CD14-positive monocyte (primary cell): ENCODE measurements at regions not wholly inside any gene's neighbourhood (a gene's known extent, or its start where the extent isn't known, plus 50 kb on each side); places are given as distances from the start of the nearest gene placed in this dataset.

Source experiments
- DNase-seq, 3 donors: peaks; one replicate each; pipeline ENCODE4 v3.0.0-alpha.2; 2011 to 2022
- H2AFZ ChIP-seq: 2 replicates; pipeline ENCODE4 v1.6.0; 2012; ENCODE audit warnings: mild to moderate bottlenecking, low read depth, low read length, inconsistent platforms; ENCODE audit not compliant: insufficient read depth, poor library complexity, severe bottlenecking
- H3K27ac ChIP-seq, 2 donors: 1 replicate in 1 of 2; 2 replicates in 1 of 2; pipeline ENCODE4 v1.5.1; 2012 to 2013; ENCODE audit warnings: low read length in 2 of 2, control low read depth in 1 of 2, inconsistent platforms in 1 of 2, low read depth in 1 of 2, mild to moderate bottlenecking in 1 of 2
- H3K27me3 ChIP-seq, 2 donors: one replicate each; pipeline versions ENCODE4 v1.6.0 to v1.6.1; 2011 to 2013; ENCODE audit warnings: low read length in 2 of 2; ENCODE audit not compliant: control insufficient read depth in 2 of 2, insufficient read depth in 2 of 2
- H3K36me3 ChIP-seq, 2 donors: replicated peaks in 1 of 2; 1 replicate in 1 of 2; 2 replicates in 1 of 2; pipeline versions ENCODE4 v1.5.1 to v1.6.1; 2012 to 2013; ENCODE audit warnings: low read length in 2 of 2, control low read depth in 1 of 2, inconsistent platforms in 1 of 2, mild to moderate bottlenecking in 1 of 2; ENCODE audit not compliant: insufficient read depth in 2 of 2, control insufficient read depth in 1 of 2
- H3K4me1 ChIP-seq, 2 donors: 1 replicate in 1 of 2; 2 replicates in 1 of 2; pipeline versions ENCODE4 v1.5.1 to v1.6.1; 2012 to 2013; ENCODE audit warnings: low read length in 2 of 2, control low read depth in 1 of 2, inconsistent platforms in 1 of 2, mild to moderate bottlenecking in 1 of 2, moderate library complexity in 1 of 2; ENCODE audit not compliant: insufficient read depth in 2 of 2, control insufficient read depth in 1 of 2
- H3K4me2 ChIP-seq: replicated peaks from 2 replicates; pipeline ENCODE3; 2012; ENCODE audit warnings: low read length, moderate library complexity, mild to moderate bottlenecking; ENCODE audit not compliant: poor library complexity, severe bottlenecking; ENCODE audit errors: extremely low read depth
- H3K4me3 ChIP-seq, 3 experiments: fragments of 200-600 bp in 1 of 3; sonication (generic) in 1 of 3; replicated peaks in 1 of 3; 1 replicate in 2 of 3; 2 replicates in 1 of 3; pipeline ENCODE4 v1.5.1; 2011 to 2013; ENCODE audit warnings: low read length in 3 of 3, mild to moderate bottlenecking in 3 of 3, control low read depth in 2 of 3, low read depth in 2 of 3, inconsistent platforms in 1 of 3, moderate library complexity in 1 of 3
- H3K79me2 ChIP-seq: 2 replicates; pipeline ENCODE4 v1.6.0; 2012; ENCODE audit warnings: mild to moderate bottlenecking, control low read depth, inconsistent platforms, low read length, moderate library complexity; ENCODE audit not compliant: insufficient read depth
- H3K9ac ChIP-seq: 2 replicates; pipeline ENCODE4 v1.6.0; 2017; ENCODE audit warnings: low read length, mild to moderate bottlenecking; ENCODE audit not compliant: insufficient read depth, poor library complexity, severe bottlenecking
- H3K9me3 ChIP-seq, 2 donors: replicated peaks in 1 of 2; 1 replicate in 1 of 2; 2 replicates in 1 of 2; pipeline versions ENCODE4 v1.5.1 to v1.6.1; 2012 to 2013; ENCODE audit warnings: low read length in 2 of 2, control low read depth in 1 of 2; ENCODE audit not compliant: control insufficient read depth in 1 of 2, insufficient read depth in 1 of 2
- H4K20me1 ChIP-seq: 2 replicates; pipeline ENCODE4 v1.6.0; 2012; ENCODE audit warnings: mild to moderate bottlenecking, low read length, control low read depth, moderate library complexity; ENCODE audit not compliant: insufficient read depth
- H3K27ac Mint-ChIP-seq, 7 donors: one replicate each; pipeline ENCODE4 v1.8.0; 2020; ENCODE audit warnings: mild to moderate bottlenecking in 7 of 7, mixed read lengths in 7 of 7, moderate library complexity in 6 of 7, inconsistent platforms in 2 of 7
- H3K27me3 Mint-ChIP-seq, 3 donors: one replicate each; pipeline ENCODE4 v1.8.0; 2021 to 2022; ENCODE audit warnings: low read depth in 3 of 3, mild to moderate bottlenecking in 3 of 3, mixed read lengths in 3 of 3, moderate library complexity in 3 of 3, inconsistent platforms in 1 of 3
- H3K36me3 Mint-ChIP-seq, 2 donors: one replicate each; pipeline ENCODE4 v1.8.0; 2020; ENCODE audit warnings: mixed read lengths in 2 of 2, inconsistent platforms in 1 of 2, mild to moderate bottlenecking in 1 of 2
- H3K4me1 Mint-ChIP-seq: one replicate; pipeline ENCODE4 v1.8.0; 2020; ENCODE audit warnings: mild to moderate bottlenecking, mixed read lengths
- H3K4me3 Mint-ChIP-seq, 2 donors: one replicate each; pipeline ENCODE4 v1.8.0; 2020; ENCODE audit warnings: mild to moderate bottlenecking in 2 of 2, mixed read lengths in 2 of 2, moderate library complexity in 1 of 2
- H3K9me3 Mint-ChIP-seq, 7 donors: one replicate each; pipeline ENCODE4 v1.8.0; 2020 to 2022; ENCODE audit warnings: mixed read lengths in 7 of 7, mild to moderate bottlenecking in 6 of 7, moderate library complexity in 6 of 7, inconsistent platforms in 2 of 7
- CTCF ChIP-seq: fragments of 200-600 bp; IDR thresholded peaks from one replicate; pipeline ENCODE4 v1.8.0; 2022; ENCODE audit warnings: antibody characterized with exemption, mild to moderate bottlenecking
- WGBS: methylation state at CpG from one replicate; pipeline ENCODE4 v1.1.5; 2013; ENCODE audit warnings: missing lambda C conversion rate; ENCODE audit not compliant: insufficient coverage; 5-methylcytosine and 5-hydroxymethylcytosine counted together
- intact Hi-C, 2 donors: fragments of 100-400 bp; cut with micrococcal nuclease; formaldehyde crosslinking; loops; one replicate each; pipeline versions ENCODE4 v1.15.0 to v1.15.1; 2023

- Histone ChIP-seq H3K27me3 (no peaks in the 10 kb centered on the region), H3K27ac (no peak overlapping the region), H2AFZ (no peak overlapping the region), H3K9me3 (no peaks in the 10 kb centered on the region), H3K4me2 (no peak overlapping the region), H3K4me1 (no peaks in the 10 kb centered on the region), H4K20me1 (no peaks in the 10 kb centered on the region), H3K4me3 (no peak overlapping the region), H3K9ac (no peak overlapping the region), H3K36me3 (no peaks in the 10 kb centered on the region), H3K79me2 (no peaks in the 10 kb centered on the region)
- DNase-seq, result no peak
- intact Hi-C loops, result no loop called here
- Mint-ChIP-seq H3K4me1 (no peaks in the 10 kb centered on the region), H3K4me3 (no peak overlapping the region), H3K27me3 (peaks cover 2 to 14% (median 10%) of the 10 kb centered on the region in 3 donors), H3K9me3 (peaks cover 0 to 3% (median 0%) of the 10 kb centered on the region in 7 donors), H3K27ac (no peak overlapping the region), H3K36me3 (no peaks in the 10 kb centered on the region)
- WGBS, result 80% methylated on average over 1 of the region's 6 CpGs
- no peak for TF ChIP-seq CTCF
Observed at GRCh38 chr12:124120739-124121138, 147.7 kb downstream of the ZNF664 start.

GRCh38 chr12:124122722-124123121 is 149.7 kb downstream of the ZNF664 start:
- TF ChIP-seq CTCF, result no peak
- 88% methylated on average over 3 of the region's 9 CpGs for WGBS
- Histone ChIP-seq H3K9ac (no peak overlapping the region), H3K27ac (no peak overlapping the region), H3K9me3 (no peaks in the 10 kb centered on the region), H3K27me3 (no peaks in the 10 kb centered on the region), H2AFZ (no peak overlapping the region), H3K79me2 (no peaks in the 10 kb centered on the region), H4K20me1 (no peaks in the 10 kb centered on the region), H3K4me2 (no peak overlapping the region), H3K4me3 (no peak overlapping the region), H3K36me3 (no peaks in the 10 kb centered on the region), H3K4me1 (no peaks in the 10 kb centered on the region)
- intact Hi-C loops, result no loop called here
- no peaks in the 10 kb centered on the region for H3K4me1 Mint-ChIP-seq
- H3K27ac Mint-ChIP-seq, result no peak overlapping the region
- DNase-seq, result no peak
- no peak overlapping the region for H3K4me3 Mint-ChIP-seq
- H3K9me3 Mint-ChIP-seq, result peaks cover 0 to 1% (median 0%) of the 10 kb centered on the region in 7 donors
- H3K36me3 Mint-ChIP-seq, result no peaks in the 10 kb centered on the region
- H3K27me3 Mint-ChIP-seq, result peaks cover 2 to 12% (median 9%) of the 10 kb centered on the region in 3 donors
